ENCODE measurements at regions not wholly inside any gene's neighbourhood (a gene's known extent, or its start where the extent isn't known, plus 50 kb on each side); places are given as distances from the start of the nearest gene placed in this dataset.

DNA sequence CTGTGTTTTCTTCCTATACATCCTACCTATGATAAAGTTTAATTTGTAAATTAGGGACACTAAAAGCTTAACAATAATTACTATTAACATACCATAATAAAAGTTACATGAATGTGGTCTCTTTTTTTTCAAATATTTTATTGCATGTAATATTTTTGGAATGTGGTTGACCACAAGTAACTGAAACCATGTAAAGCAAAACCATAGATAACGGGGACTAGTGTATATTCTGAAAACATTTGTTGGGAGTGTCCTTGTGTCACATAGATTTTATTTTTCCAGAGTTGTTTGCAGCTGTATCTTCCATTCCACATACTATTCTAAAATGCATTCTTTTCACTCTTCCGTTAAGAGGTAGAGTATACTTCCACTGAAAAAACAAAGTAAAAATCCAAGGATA is 200.4 kb downstream of the KIF18A start:
- TF ChIP-seq, protein P1, sequence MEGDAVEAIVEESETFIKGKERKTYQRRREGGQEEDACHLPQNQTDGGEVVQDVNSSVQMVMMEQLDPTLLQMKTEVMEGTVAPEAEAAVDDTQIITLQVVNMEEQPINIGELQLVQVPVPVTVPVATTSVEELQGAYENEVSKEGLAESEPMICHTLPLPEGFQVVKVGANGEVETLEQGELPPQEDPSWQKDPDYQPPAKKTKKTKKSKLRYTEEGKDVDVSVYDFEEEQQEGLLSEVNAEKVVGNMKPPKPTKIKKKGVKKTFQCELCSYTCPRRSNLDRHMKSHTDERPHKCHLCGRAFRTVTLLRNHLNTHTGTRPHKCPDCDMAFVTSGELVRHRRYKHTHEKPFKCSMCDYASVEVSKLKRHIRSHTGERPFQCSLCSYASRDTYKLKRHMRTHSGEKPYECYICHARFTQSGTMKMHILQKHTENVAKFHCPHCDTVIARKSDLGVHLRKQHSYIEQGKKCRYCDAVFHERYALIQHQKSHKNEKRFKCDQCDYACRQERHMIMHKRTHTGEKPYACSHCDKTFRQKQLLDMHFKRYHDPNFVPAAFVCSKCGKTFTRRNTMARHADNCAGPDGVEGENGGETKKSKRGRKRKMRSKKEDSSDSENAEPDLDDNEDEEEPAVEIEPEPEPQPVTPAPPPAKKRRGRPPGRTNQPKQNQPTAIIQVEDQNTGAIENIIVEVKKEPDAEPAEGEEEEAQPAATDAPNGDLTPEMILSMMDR (conservative IDR thresholded peaks at IDR 0.05; ENCODE audit: low read length): no peak
- no peak for DNase-seq (ENCODE audit: low read depth)
- no peak overlapping the region for H3K4me3 ChIP-seq (ENCODE audit: low read length)

DNA sequence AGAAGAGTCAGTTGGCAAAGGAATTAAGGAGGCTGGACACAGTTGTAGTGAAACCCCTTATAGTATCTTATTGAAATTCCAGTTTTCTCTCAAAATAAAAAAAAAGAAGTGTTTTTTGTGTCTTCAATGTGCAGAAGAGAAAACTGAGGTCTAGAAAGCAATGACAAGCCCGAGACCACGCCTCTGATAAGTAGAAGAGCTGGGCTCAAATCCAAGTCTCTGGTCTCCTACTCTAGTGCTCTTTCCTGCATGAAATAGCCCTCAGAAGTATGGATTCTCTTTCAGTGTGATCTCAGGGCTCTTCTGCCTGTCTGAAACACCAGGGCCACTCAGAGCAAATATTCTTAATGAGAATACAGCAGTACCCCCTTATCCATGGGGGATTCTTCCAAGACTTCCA is 200.9 kb downstream of the KIF18A start:
- no peak overlapping the region for H3K4me3 ChIP-seq (ENCODE audit: low read length)
- DNase-seq (ENCODE audit: low read depth): no peak
- TF ChIP-seq, protein P1 (conservative IDR thresholded peaks at IDR 0.05; ENCODE audit: low read length): no peak

DNA sequence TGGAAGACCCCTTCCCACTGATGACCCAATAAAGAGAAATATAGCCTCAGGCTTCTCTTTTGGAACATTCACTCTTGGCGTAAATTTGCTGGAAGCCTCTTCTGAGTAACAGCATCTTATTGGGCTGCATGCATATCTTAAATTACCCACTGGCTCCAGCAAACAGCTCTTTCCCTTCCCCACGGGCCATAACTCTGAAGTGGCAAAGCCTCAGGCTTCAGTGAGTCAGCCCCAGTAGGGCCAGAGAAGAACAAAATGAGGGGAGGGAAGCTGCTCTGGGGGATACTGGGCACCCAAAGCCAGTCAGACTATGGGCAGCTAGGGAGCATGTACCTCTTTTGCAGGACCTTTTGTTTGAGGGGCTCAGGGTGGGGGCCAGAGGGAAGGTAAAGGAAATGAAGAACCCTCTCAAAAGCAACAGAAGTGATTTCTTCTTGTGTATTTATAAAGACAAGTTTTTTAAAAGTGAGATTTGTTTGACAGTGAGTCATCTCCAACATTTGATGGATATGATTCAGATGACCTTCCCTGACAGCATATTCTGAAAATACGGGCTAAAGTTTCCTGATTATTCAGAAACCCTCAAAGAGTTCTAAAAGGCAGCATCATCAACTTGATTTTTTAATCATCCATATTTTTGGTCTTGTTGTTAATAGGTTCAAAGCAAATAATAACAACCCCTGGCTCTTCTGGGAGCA is 203.4 kb downstream of the KIF18A start:
- TF ChIP-seq, protein P1 (conservative IDR thresholded peaks at IDR 0.05; ENCODE audit: low read length): no peak
- peak; percentile 65 for DNase-seq (ENCODE audit: low read depth)
- no peak overlapping the region for H3K4me3 ChIP-seq (ENCODE audit: low read length)

DNA sequence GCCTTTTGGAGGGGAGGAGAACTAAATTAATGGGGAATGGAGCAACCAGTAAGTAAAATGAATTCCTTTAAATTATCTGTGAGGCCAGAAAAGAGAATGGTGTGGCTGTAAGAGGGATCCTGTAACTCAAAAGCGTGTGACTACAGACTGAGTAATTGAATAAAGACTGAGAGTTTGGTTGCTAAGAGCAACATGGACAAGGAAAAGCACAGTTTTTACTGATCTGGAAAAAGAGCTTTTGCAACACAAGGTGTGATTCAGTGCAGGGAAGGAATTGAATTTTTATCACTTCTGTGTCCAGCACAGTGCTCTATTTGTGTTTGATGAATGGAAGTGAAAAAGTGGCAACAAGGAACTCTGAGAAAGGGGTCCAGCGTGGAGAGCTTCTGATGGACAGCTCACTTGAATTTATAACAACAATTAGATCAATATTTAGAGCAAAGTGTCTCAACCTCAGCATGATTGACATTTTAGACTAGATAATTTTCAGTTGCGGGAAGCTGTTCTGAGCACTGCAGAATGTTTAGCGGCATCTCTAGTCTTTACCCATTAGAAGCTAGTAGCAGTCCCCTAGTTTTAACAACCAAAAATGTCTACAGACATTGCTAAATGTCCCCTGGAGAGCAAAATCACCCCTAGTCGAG is 202.8 kb upstream of the BDNF start:
- peak; percentile 78 for DNase-seq (ENCODE audit: low read depth)
- no peak overlapping the region for H3K4me3 ChIP-seq (ENCODE audit: low read length)
- TF ChIP-seq, protein P1 (conservative IDR thresholded peaks at IDR 0.05; ENCODE audit: low read length): no peak

DNA sequence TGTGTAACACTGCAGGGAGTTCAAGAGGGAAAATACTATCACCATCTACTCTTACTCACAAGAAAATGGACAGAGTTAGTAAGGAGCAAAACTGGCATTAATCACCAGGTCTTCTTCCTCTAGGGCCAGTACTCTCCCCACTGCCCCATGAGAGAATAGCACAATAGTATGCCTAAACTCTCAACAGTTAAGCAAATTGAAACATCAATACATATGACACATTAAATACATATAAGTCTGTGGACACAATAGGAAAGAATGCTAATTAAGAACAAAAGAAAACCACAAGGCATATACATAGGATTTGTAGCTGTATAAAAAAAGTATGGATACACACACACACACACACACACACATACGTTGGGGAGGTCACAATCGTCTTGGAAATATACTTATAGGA is 197.9 kb upstream of the BDNF start:
- DNase-seq (ENCODE audit: low read depth): no peak
- TF ChIP-seq, protein P1 (conservative IDR thresholded peaks at IDR 0.05; ENCODE audit: low read length): no peak
- H3K4me3 ChIP-seq (ENCODE audit: low read length): no peak overlapping the region

DNA sequence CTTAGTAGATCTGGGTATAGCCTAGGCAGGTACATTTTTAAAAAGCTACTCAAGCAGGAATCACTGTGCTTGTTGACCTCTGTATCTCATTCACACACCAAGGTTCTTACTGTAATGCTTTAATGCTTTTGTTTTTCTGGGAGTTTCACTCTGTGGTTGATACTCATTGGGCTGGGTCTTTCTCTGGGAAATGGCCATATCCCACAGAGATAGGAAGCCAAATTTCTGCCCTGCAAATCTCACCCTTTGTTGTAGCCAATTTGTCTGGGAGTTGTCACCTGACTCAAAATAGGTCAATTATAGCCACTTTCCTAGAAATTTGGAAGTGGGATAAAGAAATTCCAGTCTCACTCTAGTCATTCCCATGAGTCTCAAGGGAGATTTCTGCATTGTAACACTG is 195.8 kb upstream of the BDNF start:
- H3K4me3 ChIP-seq (ENCODE audit: low read length): no peak overlapping the region
- DNase-seq (ENCODE audit: low read depth): no peak
- TF ChIP-seq, protein P1 (conservative IDR thresholded peaks at IDR 0.05; ENCODE audit: low read length): no peak

DNA sequence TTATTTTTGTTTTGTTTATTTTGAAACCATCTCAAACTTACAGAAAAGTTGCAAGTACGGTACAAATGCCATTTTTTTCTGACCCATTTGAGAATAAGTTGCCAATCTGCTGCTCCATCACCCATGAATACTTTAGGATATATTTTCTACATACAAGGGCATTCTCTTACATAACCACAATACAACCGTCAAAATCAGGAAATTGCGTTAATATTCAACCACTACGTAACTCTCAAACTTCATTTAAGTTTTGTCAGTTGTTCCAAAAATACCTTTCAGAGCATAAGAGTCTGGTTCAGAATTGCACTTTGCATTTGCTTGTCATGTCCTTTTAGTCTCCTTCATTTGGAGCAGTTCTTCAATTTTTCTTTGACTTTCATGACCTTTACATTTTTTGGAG is 194.3 kb upstream of the BDNF start:
- TF ChIP-seq, protein P1 (conservative IDR thresholded peaks at IDR 0.05; ENCODE audit: low read length): no peak
- no peak for DNase-seq (ENCODE audit: low read depth)
- H3K4me3 ChIP-seq (ENCODE audit: low read length): no peak overlapping the region

Measured in AG10803 (cell line).